K562 (cell line): ENCODE measurements at regions not wholly inside any gene's neighbourhood (a gene's known extent, or its start where the extent isn't known, plus 50 kb on each side); places are given as distances from the start of the nearest gene placed in this dataset.
"Not testable (repeated sequence)": the region's sequence is repeated elsewhere in the genome, so short reads cannot be mapped to it uniquely, and the experiment has no call there.

ENCODE experiments used
- MEIS2 ChIP-seq: fragments of 450-650 bp; IDR thresholded peaks from 2 replicates; pipeline ENCODE4 v1.6.1; 2014; ENCODE audit warnings: mild to moderate bottlenecking; ENCODE audit not compliant: partially characterized antibody
- MYBL2 ChIP-seq, 2 experiments: fragments of 450-650 bp in 1 of 2; sonication (generic) in 1 of 2; formaldehyde crosslinking in 1 of 2; IDR thresholded peaks; 2 replicates each; pipeline versions ENCODE4 v1.6.1 to v1.8.1; 2017 to 2022; ENCODE audit warnings: borderline replicate concordance in 1 of 2, inconsistent platforms in 1 of 2, low read depth in 1 of 2, mild to moderate bottlenecking in 1 of 2, missing genetic modification reagents in 1 of 2, moderate library complexity in 1 of 2
- NONO ChIP-seq, 2 experiments: fragments of 200-400 bp in 1 of 2; fragments of 450-650 bp in 1 of 2; formaldehyde crosslinking in 1 of 2; IDR thresholded peaks; 2 replicates each; pipeline ENCODE4 v1.6.1; 2017; ENCODE audit warnings: low read depth in 2 of 2, mild to moderate bottlenecking in 2 of 2, moderate library complexity in 2 of 2, low read length in 1 of 2
- TAF1 ChIP-seq: IDR thresholded peaks from 2 replicates; pipeline ENCODE4 v1.6.1; 2011; ENCODE audit warnings: mild to moderate bottlenecking, low read length, moderate library complexity; ENCODE audit not compliant: insufficient read depth, control insufficient read depth, severe bottlenecking; ENCODE audit errors: extremely low read depth
- TF ChIP-seq, protein P1 (sequence below), 2 experiments: IDR thresholded peaks in 1 of 2; conservative IDR thresholded peaks in 1 of 2; 2 replicates each; pipeline ENCODE4 v1.6.1; 2016; ENCODE audit warnings: low read depth in 2 of 2, mild to moderate bottlenecking in 1 of 2, missing compliant biosample characterization in 1 of 2, missing genetic modification characterization in 1 of 2, moderate library complexity in 1 of 2
- TF ChIP-seq, protein P2 (sequence below): fragments of 450-650 bp; IDR thresholded peaks from 2 replicates; pipeline ENCODE4 v1.6.1; 2016
- TF ChIP-seq, protein P3 (sequence below): IDR thresholded peaks from 2 replicates; pipeline ENCODE4 v1.6.1; 2012; ENCODE audit warnings: low read depth, low read length, improper control_type of control experiment, borderline replicate concordance
- TF ChIP-seq, protein P4 (sequence below): fragments of 200-800 bp; sonication (Bioruptor generic); IDR thresholded peaks from 2 replicates; pipeline ENCODE4 v1.6.1; 2017; ENCODE audit warnings: missing genetic modification characterization, missing compliant biosample characterization

- TF ChIP-seq, protein P1, sequence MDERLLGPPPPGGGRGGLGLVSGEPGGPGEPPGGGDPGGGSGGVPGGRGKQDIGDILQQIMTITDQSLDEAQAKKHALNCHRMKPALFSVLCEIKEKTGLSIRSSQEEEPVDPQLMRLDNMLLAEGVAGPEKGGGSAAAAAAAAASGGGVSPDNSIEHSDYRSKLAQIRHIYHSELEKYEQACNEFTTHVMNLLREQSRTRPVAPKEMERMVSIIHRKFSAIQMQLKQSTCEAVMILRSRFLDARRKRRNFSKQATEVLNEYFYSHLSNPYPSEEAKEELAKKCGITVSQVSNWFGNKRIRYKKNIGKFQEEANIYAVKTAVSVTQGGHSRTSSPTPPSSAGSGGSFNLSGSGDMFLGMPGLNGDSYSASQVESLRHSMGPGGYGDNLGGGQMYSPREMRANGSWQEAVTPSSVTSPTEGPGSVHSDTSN (CRISPR knock-in tag; IDR thresholded peaks at IDR 0.05; ENCODE audit: low read depth), result not testable (repeated sequence)
- TF ChIP-seq, protein P1 (tag; conservative IDR thresholded peaks at IDR 0.05; ENCODE audit: low read depth), result peak; percentile 52
- TF ChIP-seq, protein P2, sequence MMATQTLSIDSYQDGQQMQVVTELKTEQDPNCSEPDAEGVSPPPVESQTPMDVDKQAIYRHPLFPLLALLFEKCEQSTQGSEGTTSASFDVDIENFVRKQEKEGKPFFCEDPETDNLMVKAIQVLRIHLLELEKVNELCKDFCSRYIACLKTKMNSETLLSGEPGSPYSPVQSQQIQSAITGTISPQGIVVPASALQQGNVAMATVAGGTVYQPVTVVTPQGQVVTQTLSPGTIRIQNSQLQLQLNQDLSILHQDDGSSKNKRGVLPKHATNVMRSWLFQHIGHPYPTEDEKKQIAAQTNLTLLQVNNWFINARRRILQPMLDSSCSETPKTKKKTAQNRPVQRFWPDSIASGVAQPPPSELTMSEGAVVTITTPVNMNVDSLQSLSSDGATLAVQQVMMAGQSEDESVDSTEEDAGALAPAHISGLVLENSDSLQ, result peak; percentile 89
- 0 out of 4 replicates have a peak, but pooled peaks of 1 of the 2 experiments have one; percentile 39 for TF ChIP-seq NONO (IDR thresholded peaks at IDR 0.05; ENCODE audit: low read depth in 2 of 2, low read length in 1 of 2)
- TF ChIP-seq MYBL2 (IDR thresholded peaks at IDR 0.05; ENCODE audit: low read depth), result peak; percentile 67
- TF ChIP-seq MYBL2 (CRISPR knock-in tag; IDR thresholded peaks at IDR 0.05; ENCODE audit: borderline replicate concordance), result not testable (repeated sequence)
- TF ChIP-seq, protein P3, sequence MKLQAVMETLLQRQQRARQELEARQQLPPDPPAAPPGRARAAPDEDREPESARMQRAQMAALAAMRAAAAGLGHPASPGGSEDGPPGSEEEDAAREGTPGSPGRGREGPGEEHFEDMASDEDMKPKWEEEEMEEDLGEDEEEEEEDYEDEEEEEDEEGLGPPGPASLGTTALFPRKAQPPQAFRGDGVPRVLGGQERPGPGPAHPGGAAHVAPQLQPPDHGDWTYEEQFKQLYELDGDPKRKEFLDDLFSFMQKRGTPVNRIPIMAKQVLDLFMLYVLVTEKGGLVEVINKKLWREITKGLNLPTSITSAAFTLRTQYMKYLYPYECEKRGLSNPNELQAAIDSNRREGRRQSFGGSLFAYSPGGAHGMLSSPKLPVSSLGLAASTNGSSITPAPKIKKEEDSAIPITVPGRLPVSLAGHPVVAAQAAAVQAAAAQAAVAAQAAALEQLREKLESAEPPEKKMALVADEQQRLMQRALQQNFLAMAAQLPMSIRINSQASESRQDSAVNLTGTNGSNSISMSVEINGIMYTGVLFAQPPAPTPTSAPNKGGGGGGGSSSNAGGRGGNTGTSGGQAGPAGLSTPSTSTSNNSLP, result peak; percentile 60; the same call in 1 of the 2 replicates
- TF ChIP-seq, protein P4, sequence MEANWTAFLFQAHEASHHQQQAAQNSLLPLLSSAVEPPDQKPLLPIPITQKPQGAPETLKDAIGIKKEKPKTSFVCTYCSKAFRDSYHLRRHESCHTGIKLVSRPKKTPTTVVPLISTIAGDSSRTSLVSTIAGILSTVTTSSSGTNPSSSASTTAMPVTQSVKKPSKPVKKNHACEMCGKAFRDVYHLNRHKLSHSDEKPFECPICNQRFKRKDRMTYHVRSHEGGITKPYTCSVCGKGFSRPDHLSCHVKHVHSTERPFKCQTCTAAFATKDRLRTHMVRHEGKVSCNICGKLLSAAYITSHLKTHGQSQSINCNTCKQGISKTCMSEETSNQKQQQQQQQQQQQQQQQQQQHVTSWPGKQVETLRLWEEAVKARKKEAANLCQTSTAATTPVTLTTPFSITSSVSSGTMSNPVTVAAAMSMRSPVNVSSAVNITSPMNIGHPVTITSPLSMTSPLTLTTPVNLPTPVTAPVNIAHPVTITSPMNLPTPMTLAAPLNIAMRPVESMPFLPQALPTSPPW, result peak; percentile 80
- TF ChIP-seq MEIS2, result peak; percentile 65
- peak; percentile 30 for TF ChIP-seq TAF1
Measured at GRCh38 chr7:29685651-29686271, 120.5 kb upstream of the WIPF3 start (continued).
